ENCODE measurements at regions not wholly inside any gene's neighbourhood (a gene's known extent, or its start where the extent isn't known, plus 50 kb on each side); places are given as distances from the start of the nearest gene placed in this dataset.

- 0 out of 2 replicates have a peak, but pooled peaks cover 12% of the 10 kb centered on the region for H3K9me2 ChIP-seq (ENCODE audit: insufficient read depth)
- H3K79me2 ChIP-seq (replicated peaks; ENCODE audit: insufficient read depth), result no peaks in the 10 kb centered on the region
- H3K4me3 Mint-ChIP-seq, result no peak overlapping the region
- H3K36me3 ChIP-seq (ENCODE audit: insufficient read depth), result no peaks in the 10 kb centered on the region
- ATAC-seq (no peak), DNase-seq (ENCODE audit: low spot score) (no peak)
- no peak overlapping the region for H3K4me3 ChIP-seq
- H3K4me1 ChIP-seq (ENCODE audit: insufficient read depth), result 0 out of 2 replicates have a peak, but pooled peaks cover 2% of the 10 kb centered on the region
- H3K27ac Mint-ChIP-seq, result no peak overlapping the region
- H3K9me3 Mint-ChIP-seq, result no peaks in the 10 kb centered on the region
- no peaks in the 10 kb centered on the region for H3K36me3 Mint-ChIP-seq (ENCODE audit: low read depth)
- H3F3A ChIP-seq (replicated peaks; ENCODE audit: low read depth), result no peaks in the 10 kb centered on the region
- no peak for TF ChIP-seq CREB1 (CRISPR knock-in tag; IDR thresholded peaks at IDR 0.05; ENCODE audit: low read depth)
- no peak for TF ChIP-seq CTCF (conservative IDR thresholded peaks at IDR 0.05; ENCODE audit: low read depth in 2 of 2)
- TF ChIP-seq EZH2 (IDR thresholded peaks at IDR 0.05; ENCODE audit: low read depth, unreplicated experiment), result no peak
- TF ChIP-seq, protein P1, sequence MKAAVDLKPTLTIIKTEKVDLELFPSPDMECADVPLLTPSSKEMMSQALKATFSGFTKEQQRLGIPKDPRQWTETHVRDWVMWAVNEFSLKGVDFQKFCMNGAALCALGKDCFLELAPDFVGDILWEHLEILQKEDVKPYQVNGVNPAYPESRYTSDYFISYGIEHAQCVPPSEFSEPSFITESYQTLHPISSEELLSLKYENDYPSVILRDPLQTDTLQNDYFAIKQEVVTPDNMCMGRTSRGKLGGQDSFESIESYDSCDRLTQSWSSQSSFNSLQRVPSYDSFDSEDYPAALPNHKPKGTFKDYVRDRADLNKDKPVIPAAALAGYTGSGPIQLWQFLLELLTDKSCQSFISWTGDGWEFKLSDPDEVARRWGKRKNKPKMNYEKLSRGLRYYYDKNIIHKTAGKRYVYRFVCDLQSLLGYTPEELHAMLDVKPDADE (IDR thresholded peaks at IDR 0.05), result no peak
- no peak for TF ChIP-seq ZNF462 (CRISPR knock-in tag; IDR thresholded peaks at IDR 0.05)
- no peak for TF ChIP-seq POLR2AphosphoS5 (IDR thresholded peaks at IDR 0.05; ENCODE audit: low read depth)
- no peak for TF ChIP-seq STAT1 (IDR thresholded peaks at IDR 0.05; ENCODE audit: unreplicated experiment)
- no peak for TF ChIP-seq JUNB (IDR thresholded peaks at IDR 0.05; ENCODE audit: unreplicated experiment)
- no peak for TF ChIP-seq REST (IDR thresholded peaks at IDR 0.05; ENCODE audit: unreplicated experiment)
- TF ChIP-seq ZNF114 (CRISPR knock-in tag; IDR thresholded peaks at IDR 0.05), result no peak
- TF ChIP-seq NANOG (IDR thresholded peaks at IDR 0.05; ENCODE audit: borderline replicate concordance), result no peak
- no peak for TF ChIP-seq ZNF331 (CRISPR knock-in tag; IDR thresholded peaks at IDR 0.05; ENCODE audit: low read depth)
- TF ChIP-seq EZH2phosphoT487 (IDR thresholded peaks at IDR 0.05; ENCODE audit: unreplicated experiment), result no peak
- H4K20me1 ChIP-seq (replicated peaks; ENCODE audit: insufficient read depth), result no peaks in the 10 kb centered on the region
- no peaks in the 10 kb centered on the region for H3K27me3 ChIP-seq (ENCODE audit: insufficient read depth)
- no peak overlapping the region for H2AFZ ChIP-seq
- H3K4me2 ChIP-seq, result no peak overlapping the region
- H3K27me3 Mint-ChIP-seq (ENCODE audit: insufficient read depth, low read depth, poor library complexity), result no peaks in the 10 kb centered on the region
- H3K4me1 Mint-ChIP-seq, result peaks cover 4% of the 10 kb centered on the region; the same call in 2 of the 3 replicates
- H3K27ac ChIP-seq (ENCODE audit: low read depth), result no peak overlapping the region
These were observed 309.8 kb downstream of the HIVEP2 start for GRCh38 chr6:142635130-142635529.
